Keratinocyte (primary cell): ENCODE measurements at regions not wholly inside any gene's neighbourhood (a gene's known extent, or its start where the extent isn't known, plus 50 kb on each side); places are given as distances from the start of the nearest gene placed in this dataset.

ENCODE experiments used
- DNase-seq: peaks from one replicate; pipeline ENCODE4 v3.0.0-alpha.2; 2011; ENCODE audit warnings: low read depth, missing footprints, low spot score
- FAIRE-seq: peaks from 2 replicates; lab custom pipeline; 2011; peaks lifted over from hg19 to GRCh38; lab: Jason Lieb, UNC
- H2AFZ ChIP-seq: 2 replicates; pipeline ENCODE4 v1.6.0; 2012; ENCODE audit warnings: low read length, control low read depth, inconsistent platforms; ENCODE audit not compliant: control insufficient read depth
- H3K27ac ChIP-seq: 2 replicates; pipeline ENCODE4 v1.5.1; 2011; ENCODE audit warnings: low read length; ENCODE audit not compliant: control insufficient read depth, insufficient read depth
- H3K27me3 ChIP-seq: 3 replicates; pipeline ENCODE4 v1.6.0; 2011; ENCODE audit warnings: low read length; ENCODE audit not compliant: control insufficient read depth, insufficient read depth; ENCODE audit errors: extremely low read depth
- H3K36me3 ChIP-seq, 2 experiments: 2 replicates in 1 of 2; 3 replicates in 1 of 2; pipeline ENCODE4 v1.5.1; 2011; ENCODE audit warnings: low read length in 2 of 2, mild to moderate bottlenecking in 1 of 2; ENCODE audit not compliant: control insufficient read depth in 2 of 2, insufficient read depth in 2 of 2; ENCODE audit errors: extremely low read depth in 1 of 2
- H3K4me1 ChIP-seq: 3 replicates; pipeline ENCODE4 v1.5.1; 2011; ENCODE audit warnings: low read length; ENCODE audit not compliant: control insufficient read depth, insufficient read depth; ENCODE audit errors: extremely low read depth
- H3K4me2 ChIP-seq: 3 replicates; pipeline ENCODE4 v1.6.0; 2011; ENCODE audit warnings: low read depth, low read length; ENCODE audit not compliant: control insufficient read depth, insufficient read depth; ENCODE audit errors: extremely low read depth
- H3K4me3 ChIP-seq, 3 experiments: fragments of 200-600 bp in 1 of 3; sonication (generic) in 1 of 3; 2 replicates in 2 of 3; 3 replicates in 1 of 3; pipeline ENCODE4 v1.5.1; 2011 to 2016; ENCODE audit warnings: low read length in 3 of 3, mild to moderate bottlenecking in 3 of 3, control low read depth in 2 of 3, inconsistent platforms in 1 of 3, low read depth in 1 of 3, mixed read lengths in 1 of 3, mixed run types in 1 of 3, moderate library complexity in 1 of 3; ENCODE audit not compliant: control insufficient read depth in 2 of 3, insufficient read depth in 2 of 3; ENCODE audit errors: extremely low read depth in 1 of 3
- H3K79me2 ChIP-seq: 2 replicates; pipeline ENCODE4 v1.6.0; 2012; ENCODE audit warnings: low read length; ENCODE audit not compliant: control insufficient read depth, insufficient read depth
- H3K9ac ChIP-seq: 3 replicates; pipeline ENCODE4 v1.6.0; 2011; ENCODE audit warnings: low read length; ENCODE audit not compliant: control insufficient read depth, insufficient read depth; ENCODE audit errors: extremely low read depth
- H3K9me1 ChIP-seq: 3 replicates; pipeline ENCODE4 v1.6.0; 2011; ENCODE audit warnings: low read length; ENCODE audit not compliant: control insufficient read depth, insufficient read depth; ENCODE audit errors: extremely low read depth
- H3K9me3 ChIP-seq: 2 replicates; pipeline ENCODE4 v1.5.1; 2012; ENCODE audit warnings: low read depth, low read length; ENCODE audit not compliant: control insufficient read depth
- H4K20me1 ChIP-seq: 3 replicates; pipeline ENCODE4 v1.6.0; 2011; ENCODE audit warnings: low read length; ENCODE audit not compliant: control insufficient read depth, insufficient read depth; ENCODE audit errors: extremely low read depth
- EZH2 ChIP-seq: IDR thresholded peaks from one replicate; pipeline ENCODE4 v1.6.1; 2012; ENCODE audit warnings: inconsistent platforms, mild to moderate bottlenecking, low read length, moderate library complexity
- dilution Hi-C: fragments of 300-500 bp; cut with MboI; formaldehyde crosslinking; loops from one replicate; pipeline ENCODE4 v1.7.0; 2020; ENCODE audit warnings: low sequenced_read_pairs; ENCODE audit not compliant: extremely low pct_ligation_motif_present
- TF ChIP-seq, protein P1 (sequence below), 3 experiments: IDR thresholded peaks in 1 of 3; conservative IDR thresholded peaks in 1 of 3; optimal IDR thresholded peaks in 1 of 3; 2 replicates in 2 of 3; 3 replicates in 1 of 3; pipeline versions ENCODE3 to v1.5.1; 2011; ENCODE audit warnings: low read length in 3 of 3, mild to moderate bottlenecking in 3 of 3, moderate library complexity in 2 of 3, control low read depth in 1 of 3, inconsistent platforms in 1 of 3; ENCODE audit not compliant: insufficient read depth in 2 of 3; ENCODE audit errors: extremely low read depth in 1 of 3

DNA sequence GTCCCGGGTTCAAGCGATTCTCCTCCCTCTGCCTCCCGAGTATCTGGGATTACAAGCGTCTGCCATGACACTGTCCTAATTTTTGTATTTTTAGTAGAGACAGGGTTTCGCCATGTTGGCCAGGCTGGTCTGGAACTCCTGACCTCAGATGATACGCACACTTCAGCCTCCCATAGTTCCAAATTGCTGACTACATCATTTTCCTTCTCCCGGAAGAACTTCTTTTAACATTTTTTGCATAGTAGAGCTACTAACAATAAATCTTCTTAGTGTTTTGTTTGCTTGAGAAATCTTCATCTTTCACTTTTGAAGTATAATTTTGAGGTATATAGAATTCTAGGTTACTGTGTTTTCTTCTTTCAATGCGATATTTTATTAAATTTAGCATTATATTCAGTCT is 1415.1 kb upstream of the RAG2 start:
- no peak overlapping the region for H3K4me2 ChIP-seq
- H3K27me3 ChIP-seq, result no peaks in the 10 kb centered on the region
- H3K4me1 ChIP-seq, result no peaks in the 10 kb centered on the region
- H3K4me3 ChIP-seq, result no peak overlapping the region
- no peaks in the 10 kb centered on the region for H3K9me1 ChIP-seq
- FAIRE-seq, result no peak
- H2AFZ ChIP-seq, result no peak overlapping the region
- TF ChIP-seq, protein P1, sequence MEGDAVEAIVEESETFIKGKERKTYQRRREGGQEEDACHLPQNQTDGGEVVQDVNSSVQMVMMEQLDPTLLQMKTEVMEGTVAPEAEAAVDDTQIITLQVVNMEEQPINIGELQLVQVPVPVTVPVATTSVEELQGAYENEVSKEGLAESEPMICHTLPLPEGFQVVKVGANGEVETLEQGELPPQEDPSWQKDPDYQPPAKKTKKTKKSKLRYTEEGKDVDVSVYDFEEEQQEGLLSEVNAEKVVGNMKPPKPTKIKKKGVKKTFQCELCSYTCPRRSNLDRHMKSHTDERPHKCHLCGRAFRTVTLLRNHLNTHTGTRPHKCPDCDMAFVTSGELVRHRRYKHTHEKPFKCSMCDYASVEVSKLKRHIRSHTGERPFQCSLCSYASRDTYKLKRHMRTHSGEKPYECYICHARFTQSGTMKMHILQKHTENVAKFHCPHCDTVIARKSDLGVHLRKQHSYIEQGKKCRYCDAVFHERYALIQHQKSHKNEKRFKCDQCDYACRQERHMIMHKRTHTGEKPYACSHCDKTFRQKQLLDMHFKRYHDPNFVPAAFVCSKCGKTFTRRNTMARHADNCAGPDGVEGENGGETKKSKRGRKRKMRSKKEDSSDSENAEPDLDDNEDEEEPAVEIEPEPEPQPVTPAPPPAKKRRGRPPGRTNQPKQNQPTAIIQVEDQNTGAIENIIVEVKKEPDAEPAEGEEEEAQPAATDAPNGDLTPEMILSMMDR (optimal IDR thresholded peaks at IDR 0.05 in 1 of 3, IDR thresholded peaks at IDR 0.05 in 1 of 3, conservative IDR thresholded peaks at IDR 0.05 in 1 of 3; ENCODE audit: extremely low read depth in 1 of 3, insufficient read depth in 2 of 3, low read length in 3 of 3), result no peak
- H4K20me1 ChIP-seq, result no peaks in the 10 kb centered on the region
- dilution Hi-C loops, result no loop called here
- no peaks in the 10 kb centered on the region for H3K36me3 ChIP-seq
- H3K27ac ChIP-seq, result no peak overlapping the region
- H3K9me3 ChIP-seq, result no peaks in the 10 kb centered on the region
- no peak for DNase-seq
- H3K79me2 ChIP-seq, result no peaks in the 10 kb centered on the region
- no peak overlapping the region for H3K9ac ChIP-seq

DNA sequence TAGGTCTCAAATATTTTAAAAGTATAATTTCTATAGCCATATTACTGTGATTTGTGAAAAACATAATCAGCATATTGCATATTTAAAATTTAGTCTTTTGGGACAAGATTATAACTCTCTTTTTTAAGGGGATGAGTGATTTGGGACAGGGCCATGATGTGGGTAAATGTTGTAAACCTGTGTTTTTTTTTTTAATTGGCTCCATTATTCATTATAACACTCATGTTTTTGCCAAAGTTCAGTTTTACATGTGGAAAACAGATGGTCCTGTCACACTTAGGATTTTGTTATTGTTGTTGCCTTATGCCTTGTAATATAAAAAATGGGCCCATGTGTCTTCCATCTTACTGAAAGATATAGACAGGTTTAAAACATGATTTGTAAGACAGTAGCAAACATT is 1413.5 kb upstream of the RAG2 start:
- TF ChIP-seq, protein P1 (optimal IDR thresholded peaks at IDR 0.05 in 1 of 3, IDR thresholded peaks at IDR 0.05 in 1 of 3, conservative IDR thresholded peaks at IDR 0.05 in 1 of 3; ENCODE audit: extremely low read depth in 1 of 3, insufficient read depth in 2 of 3, low read length in 3 of 3), result no peak
- TF ChIP-seq EZH2, result no peak
- H3K9me1 ChIP-seq, result no peaks in the 10 kb centered on the region
- no peak overlapping the region for H3K27ac ChIP-seq
- H3K4me3 ChIP-seq, result no peak overlapping the region
- H3K79me2 ChIP-seq, result no peaks in the 10 kb centered on the region
- no peak overlapping the region for H3K9ac ChIP-seq
- H3K4me2 ChIP-seq, result no peak overlapping the region
- no peaks in the 10 kb centered on the region for H4K20me1 ChIP-seq
- dilution Hi-C loops, result no loop called here
- no peaks in the 10 kb centered on the region for H3K9me3 ChIP-seq
- no peak overlapping the region for H2AFZ ChIP-seq
- FAIRE-seq (no peak), DNase-seq (no peak)
- H3K36me3 ChIP-seq, result no peaks in the 10 kb centered on the region
- no peaks in the 10 kb centered on the region for H3K4me1 ChIP-seq
- no peaks in the 10 kb centered on the region for H3K27me3 ChIP-seq
